ENCODE measurements at regions not wholly inside any gene's neighbourhood (a gene's known extent, or its start where the extent isn't known, plus 50 kb on each side); places are given as distances from the start of the nearest gene placed in this dataset.
"Not testable (repeated sequence)": the region's sequence is repeated elsewhere in the genome, so short reads cannot be mapped to it uniquely, and the experiment has no call there.

DNA sequence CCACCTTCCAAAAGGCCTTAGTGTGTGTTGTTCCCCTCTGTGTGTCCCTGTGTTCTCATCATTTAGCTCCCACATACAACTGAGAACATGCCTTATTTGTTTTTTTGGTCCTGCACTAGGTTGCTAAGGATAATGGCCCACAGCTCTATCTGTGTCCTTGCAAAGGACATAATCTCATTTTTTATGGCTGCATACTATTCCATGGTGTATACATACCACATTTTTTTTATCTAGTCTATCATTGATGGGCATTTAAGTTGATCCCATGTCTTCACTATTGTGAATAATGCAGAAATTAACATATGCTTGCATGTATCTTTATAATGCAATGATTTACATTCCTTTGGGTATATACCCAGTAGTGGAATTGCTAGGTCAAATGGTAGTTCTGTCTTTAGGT is 645.7 kb downstream of the PDCD6IP start:
- DNase-seq (ENCODE audit: low read depth), result no peak

DNA sequence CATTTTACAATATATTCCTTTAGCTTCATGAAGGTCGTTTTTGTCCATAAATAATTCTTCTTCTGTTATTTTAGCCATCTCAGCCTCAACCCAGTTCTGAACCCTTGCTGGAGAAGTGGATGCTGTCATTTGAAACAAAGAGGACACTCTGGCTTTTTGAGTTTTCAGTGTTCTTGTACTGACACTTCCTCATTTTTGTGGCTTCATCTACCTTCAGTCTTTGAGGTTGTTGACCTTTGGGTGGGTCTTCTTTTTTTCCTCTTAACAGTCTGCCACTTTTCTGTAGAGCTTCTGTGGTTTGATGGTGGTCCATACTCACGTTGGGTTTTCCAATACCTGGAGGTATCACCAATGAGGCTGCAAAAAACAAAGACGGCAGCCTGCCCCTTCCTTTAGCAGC is 650.9 kb downstream of the PDCD6IP start:
- DNase-seq (ENCODE audit: low read depth), result no peak

DNA sequence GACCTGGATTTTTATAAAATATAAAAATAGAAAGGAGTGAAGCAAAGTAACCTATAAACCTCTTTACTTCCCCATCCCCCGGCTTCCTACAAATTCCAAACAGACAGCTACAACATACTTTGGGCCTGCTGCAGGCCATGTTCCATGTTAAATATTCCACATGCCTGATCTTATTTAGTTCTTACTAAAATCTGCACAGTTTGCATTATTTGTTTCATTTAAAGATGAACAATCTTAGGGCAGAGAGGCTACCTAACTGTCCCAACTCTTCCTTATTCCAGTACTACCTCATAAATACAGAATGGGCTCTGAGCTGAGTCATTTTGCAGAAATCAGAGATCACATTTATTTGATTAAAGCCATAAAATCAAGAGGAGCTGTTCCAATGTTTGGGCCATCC is 665.0 kb downstream of the PDCD6IP start:
- no peak for DNase-seq (ENCODE audit: low read depth)

DNA sequence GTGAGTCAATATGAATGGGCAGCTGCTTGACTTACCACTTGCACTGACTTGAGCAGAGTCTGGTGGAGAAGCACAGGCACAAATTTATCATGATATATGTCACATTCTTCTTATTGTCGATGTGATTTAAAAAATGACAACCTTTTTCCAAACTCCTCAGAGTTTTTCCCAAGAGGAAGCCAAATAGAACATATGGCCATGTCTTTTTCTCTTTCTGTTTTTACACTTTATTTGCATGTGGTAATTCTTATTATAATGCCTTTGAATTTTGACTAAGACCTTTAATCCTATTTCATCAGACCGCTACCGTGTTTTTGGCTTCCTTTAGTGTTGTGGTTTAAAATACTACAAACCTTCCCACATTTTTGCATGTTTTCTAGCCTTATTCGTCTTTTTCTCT is 666.2 kb downstream of the PDCD6IP start:
- no peak for DNase-seq (ENCODE audit: low read depth)

DNA sequence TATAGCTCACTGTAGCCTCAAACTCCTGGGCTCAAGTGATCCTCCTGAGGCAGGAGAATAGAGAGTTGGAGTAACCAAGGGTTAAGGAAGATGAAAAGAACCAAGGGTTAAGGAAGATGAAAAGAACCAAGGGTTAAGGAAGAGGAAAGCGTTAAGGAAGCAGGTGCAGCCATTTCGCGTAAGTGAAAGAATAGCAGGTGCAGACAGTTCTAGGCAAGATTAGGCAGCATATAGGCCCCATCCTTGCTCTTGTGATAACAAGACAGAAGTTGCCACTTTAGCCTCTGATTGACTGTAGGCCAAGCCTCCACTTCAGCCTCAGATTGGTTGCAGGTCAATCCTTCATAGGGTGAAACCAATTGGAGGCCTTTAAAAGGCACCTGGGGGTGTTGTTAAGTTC is 677.4 kb downstream of the PDCD6IP start:
- no peak for DNase-seq (ENCODE audit: low read depth)

DNA sequence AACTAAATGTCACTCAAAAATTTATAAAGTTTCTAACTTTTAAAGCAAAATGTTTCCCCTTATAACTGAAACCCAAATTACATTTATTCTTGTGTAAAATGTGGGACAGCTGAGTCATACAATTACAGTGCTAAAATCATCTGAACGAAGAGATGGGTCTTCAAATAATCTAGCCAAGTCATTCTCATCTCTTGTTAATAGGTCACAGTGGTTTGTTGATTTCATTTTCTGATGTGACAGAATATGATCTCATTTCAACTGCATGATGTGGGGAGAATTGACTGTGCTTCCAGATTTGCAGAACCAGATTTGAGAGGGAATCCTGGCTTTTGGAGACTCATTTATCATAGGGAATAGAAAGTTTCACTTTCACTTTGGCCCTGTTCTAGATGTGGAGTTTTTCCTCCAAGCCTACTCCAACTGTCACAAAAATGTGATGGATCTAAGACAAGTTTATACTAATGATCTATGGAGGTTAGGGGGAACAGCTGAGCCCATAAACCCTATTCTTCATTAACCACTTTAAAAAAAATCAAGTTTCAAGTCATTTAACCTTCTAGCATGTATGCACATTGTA is 685.0 kb downstream of the PDCD6IP start:
- DNase-seq (ENCODE audit: low read depth), result peak; percentile 31

DNA sequence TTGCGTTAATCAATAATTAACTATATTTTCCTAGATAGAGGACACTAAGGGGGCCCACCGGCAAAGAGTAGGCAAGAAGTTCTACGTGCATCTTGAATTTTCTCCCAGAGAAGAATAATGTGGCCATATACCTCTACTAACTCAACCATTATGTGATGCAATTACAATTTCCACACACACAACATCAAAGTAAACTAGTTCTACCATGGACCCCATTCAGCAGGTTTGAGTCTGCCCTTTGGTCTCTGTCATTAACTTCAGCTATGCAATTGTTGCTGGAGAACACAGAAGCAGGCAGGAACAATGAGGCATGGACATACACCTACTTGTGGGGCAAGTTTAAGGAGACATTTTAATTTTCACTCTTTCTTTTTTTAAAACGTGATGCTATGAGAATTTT is 705.9 kb downstream of the PDCD6IP start:
- DNase-seq (ENCODE audit: low read depth), result no peak

DNA sequence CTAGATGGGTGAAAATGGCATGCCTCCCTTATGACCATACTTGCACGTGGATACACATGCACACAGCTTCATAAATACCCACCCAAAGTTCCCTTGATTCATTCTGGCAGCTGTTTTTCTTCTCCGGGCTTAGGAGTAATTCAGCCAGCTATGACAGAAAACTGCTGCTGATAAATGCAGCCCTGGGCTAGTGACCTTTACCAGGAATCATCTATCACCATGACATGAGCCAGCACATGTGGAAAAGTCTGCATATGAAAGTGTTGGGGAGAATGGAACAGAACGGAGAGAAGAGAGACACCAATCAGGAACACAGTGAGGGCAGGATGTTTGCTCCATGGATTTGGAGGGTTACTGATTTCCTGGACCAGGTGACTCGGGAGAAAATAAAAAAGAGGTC is 706.3 kb downstream of the PDCD6IP start:
- DNase-seq (ENCODE audit: low read depth), result peak; percentile 28

DNA sequence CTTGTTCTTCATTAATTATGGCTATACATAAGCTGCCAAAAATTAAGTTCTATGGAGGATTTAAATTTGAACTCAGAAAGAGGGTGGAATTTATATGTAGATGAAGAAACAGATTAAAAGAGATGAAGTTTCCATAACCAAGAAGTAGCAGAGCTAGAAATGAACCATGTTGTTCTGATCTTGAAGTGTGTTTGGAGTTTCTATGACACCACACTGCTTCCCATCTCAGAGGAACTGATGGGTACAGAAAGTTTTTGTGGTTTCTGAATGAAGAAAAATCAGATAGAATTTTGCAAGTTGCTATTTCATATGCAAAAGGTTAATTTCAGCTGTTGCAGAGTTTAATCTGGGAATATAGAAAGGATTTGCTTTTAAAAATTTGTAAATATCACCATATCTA is 710.3 kb downstream of the PDCD6IP start:
- no peak for DNase-seq (ENCODE audit: low read depth)

DNA sequence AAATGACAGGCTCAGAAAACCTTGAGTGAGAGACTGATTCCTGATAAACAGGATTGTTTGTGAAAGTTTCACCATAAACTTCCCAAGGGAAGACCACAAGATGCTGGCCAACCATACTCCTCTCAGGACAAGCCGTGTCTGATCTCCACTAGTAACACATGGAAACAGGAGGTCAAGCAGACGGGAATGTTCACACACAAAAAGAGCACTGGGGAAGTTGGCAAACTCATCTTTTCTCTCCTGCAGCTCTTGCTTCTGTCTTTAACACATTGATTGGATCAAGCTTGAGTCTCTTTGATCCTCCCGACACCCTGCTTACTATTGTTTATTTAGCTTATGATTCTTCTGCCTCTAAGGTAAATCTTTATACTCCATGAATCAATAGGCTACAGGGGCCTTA is 713.5 kb downstream of the PDCD6IP start:
- no peak for DNase-seq (ENCODE audit: low read depth)

DNA sequence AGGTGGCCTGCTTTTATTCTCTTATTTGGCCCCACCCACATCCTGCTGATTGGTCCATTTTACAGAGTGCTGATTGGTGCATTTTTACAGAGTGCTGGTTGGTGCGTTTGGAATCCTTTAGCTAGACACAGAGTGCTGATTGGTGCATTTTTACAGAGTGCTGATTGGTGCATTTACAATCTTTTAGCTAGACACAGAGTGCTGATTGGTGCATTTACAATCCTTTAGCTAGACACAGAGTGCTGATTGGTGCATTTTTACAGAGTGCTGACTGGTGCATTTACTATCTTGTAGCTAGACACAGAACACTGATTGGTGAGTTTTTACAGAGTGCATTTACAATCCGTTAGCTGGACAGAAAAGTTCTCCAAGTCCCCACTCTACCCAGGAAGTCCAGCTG is 720.6 kb downstream of the PDCD6IP start:
- DNase-seq (ENCODE audit: low read depth), result not testable (repeated sequence)

DNA sequence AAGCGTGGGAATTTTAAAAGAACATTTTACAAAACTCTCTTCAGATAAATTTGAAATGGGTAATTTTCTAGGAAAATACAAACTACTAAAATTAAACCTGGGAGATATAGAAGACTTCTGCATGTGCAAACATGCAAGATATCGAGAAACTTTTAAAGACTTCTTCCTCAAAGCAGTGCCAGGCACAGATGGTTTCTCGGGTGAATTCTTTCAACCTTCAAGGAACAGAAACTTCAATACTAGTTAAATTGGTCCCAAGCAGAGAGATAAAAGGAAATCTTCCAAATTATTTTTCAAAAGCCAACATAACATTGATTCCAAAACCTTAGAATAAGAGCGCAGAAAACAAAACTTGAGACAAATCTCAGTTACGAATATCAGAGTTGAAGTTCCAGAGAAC is 732.7 kb downstream of the PDCD6IP start:
- DNase-seq (ENCODE audit: low read depth), result no peak

DNA sequence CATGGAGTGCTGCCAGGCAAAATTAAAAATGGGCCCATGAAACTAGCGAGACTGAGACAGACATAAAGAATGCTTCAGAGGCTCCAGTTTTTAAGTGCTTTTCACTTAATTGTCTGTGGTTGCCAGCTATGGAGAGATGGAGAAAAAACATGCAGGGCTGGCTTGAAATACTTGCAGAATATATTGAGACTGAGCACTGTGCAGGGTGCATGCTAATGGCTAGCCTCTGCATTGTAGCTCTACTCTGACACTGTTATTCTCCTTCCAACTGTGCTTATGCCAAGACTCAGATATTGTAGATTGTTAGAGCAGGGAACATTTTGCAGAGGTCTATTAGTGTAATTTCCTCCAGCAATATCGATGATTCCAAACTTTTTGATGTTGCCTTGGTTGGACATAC is 735.0 kb downstream of the PDCD6IP start:
- DNase-seq (ENCODE audit: low read depth), result no peak

DNA sequence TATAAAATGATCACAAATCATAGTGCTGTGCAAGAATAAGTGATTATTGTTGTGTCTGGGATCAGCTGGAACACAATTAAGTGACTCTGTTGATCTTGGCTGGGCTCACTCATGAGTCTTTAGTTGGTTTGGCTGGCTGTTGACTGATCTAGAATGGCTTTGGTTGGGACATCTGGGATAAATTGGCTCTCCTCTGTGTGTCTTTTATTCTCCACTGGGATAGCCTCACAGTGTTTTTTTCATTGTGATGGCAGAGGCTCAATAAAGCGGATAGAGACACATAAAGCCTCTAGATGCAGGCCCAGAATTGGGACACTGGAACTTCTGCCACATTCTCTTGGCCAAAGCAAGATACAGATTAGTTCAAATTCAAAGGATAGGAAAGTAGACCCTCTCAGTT is 735.6 kb downstream of the PDCD6IP start:
- no peak for DNase-seq (ENCODE audit: low read depth)

DNA sequence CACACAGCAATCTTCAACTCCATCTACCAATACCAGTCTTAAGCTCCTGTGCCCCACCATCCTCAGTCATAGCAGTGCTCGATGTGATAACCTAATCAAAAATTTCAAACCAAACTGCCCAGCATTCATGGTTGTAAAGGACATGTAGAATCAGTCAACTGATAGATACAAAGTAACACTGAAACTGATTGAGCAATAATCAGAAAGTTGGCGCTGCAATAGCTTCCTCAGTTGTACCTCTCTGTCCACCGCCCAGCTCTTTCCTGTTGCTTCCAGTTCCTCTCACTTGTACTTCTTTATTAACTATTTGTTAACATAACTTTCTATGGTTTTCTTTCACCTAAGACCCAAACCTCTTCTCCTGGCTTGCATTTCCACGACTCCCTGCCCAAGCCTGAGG is 745.7 kb downstream of the PDCD6IP start:
- no peak for DNase-seq (ENCODE audit: low read depth)

DNA sequence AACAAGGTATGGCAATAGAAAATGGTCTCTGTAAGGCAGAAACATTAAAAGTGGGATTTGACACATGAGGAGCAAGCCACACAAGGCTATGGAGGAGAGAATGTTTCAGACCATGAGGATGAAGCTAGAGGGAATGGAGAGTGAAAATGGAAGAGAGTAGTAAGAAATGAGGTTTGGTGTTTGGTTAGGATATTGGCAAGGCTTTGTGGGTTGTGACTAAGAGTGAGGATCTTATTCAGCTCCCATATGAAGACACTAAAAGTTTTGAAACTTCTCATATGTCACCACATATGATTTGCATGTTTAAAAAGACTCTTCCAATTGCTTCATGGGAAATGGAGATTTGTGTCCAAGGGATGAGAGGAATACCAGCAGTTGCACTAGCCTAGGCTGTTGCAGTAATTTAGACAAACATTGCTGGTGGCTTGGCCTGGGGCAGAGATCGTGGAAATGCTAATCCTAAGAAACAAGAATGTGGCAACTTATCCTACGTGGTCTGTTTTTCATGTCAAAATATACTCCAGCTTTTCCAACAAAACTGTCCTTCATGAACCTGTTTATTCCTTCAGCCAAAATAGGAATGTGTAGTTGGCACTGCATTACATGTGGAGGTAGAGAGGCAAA is 749.0 kb downstream of the PDCD6IP start:
- no peak for DNase-seq (ENCODE audit: low read depth)

DNA sequence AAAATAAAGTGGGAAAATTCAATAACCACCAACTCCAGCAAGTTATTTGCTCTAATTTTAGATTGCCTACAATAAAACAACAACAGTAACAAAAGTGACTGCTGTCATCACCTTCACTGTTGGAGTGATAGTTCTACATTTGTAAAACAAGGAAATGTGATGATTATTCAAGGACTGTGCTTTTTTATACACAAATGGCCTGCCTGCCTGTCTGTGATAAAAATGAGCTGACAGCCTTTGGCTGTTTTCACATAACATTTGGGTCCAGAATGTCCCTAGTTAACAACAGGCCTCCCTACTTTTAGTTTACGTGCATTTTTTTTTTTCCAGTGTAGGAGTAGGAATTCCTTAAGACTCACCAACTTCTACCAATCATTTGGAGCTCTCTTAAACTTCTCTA is 768.8 kb downstream of the PDCD6IP start:
- no peak for DNase-seq (ENCODE audit: low read depth)

DNA sequence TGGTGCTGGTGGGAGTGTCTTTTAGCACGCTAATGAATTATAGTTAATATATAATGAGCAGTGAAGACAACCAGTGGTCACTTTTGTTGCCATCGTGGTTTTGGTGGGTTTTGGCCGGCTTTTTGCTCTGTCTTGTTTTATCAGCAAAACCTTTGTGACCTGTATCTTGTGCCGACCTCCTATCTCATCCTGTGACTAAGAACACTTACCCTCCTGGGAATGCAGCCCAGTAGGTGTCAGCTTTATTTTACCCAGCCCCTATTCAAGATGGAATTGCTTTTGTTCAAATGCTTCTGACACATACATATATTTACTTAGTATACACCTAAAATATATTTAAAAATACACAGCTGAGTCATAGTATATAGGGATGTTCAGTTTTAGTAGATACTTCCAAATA is 770.3 kb downstream of the PDCD6IP start:
- DNase-seq (ENCODE audit: low read depth), result no peak

DNA sequence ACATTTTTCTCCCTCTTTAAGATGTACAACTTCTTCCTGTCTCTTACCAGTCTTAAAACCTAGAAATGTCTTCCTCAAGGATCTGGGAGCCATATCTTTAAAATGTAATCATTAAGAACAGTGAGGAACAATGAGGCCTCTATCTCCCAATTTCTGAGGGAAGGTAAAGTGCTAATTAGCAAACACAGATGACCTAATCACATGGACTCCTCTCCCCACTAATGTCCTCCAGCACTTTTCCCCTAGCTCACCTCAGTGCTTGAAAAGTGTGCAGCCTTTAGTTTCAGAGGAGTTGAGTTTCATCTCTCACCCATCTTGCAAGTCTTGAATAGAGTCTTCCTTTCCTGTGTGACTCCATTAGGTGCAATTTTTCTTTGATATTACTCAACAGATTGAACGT is 771.0 kb downstream of the PDCD6IP start:
- no peak for DNase-seq (ENCODE audit: low read depth)

DNA sequence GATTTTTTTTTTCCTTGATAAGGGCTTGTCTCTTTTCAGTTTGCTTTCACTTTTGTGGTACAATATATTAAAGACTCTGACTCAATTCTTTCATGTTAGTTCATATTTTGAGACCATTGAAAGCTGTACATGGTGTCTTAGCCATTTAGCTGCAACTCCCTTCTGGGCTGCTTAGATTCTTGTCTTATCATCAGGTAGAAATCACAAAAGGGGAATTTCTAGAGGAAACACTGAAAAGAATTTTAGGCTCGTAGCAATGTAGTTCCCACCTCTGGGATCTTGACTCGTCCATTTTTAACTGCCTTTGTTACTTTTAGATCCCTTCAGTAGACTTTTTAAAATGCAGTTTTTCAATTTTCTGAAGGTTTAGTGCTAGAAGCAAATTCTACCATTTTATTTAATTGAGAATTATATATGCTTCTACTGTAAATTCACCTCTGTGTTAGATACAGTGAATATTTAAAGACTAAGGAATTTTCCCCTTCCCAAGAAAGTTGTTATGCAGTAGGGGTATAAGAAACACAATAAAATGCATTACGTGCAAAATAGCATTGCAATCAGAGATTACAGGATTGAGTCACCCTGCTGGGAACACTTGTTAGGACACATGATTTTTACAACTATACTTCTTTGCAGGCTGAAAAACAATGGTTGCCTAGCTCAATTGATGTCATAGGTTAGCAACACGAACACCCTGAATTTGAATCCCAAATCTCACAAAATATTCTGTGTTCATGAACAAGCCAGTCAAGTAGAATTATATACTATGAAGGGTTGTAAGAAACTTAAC is 772.7 kb downstream of the PDCD6IP start:
- DNase-seq (ENCODE audit: low read depth), result peak; percentile 5

DNA sequence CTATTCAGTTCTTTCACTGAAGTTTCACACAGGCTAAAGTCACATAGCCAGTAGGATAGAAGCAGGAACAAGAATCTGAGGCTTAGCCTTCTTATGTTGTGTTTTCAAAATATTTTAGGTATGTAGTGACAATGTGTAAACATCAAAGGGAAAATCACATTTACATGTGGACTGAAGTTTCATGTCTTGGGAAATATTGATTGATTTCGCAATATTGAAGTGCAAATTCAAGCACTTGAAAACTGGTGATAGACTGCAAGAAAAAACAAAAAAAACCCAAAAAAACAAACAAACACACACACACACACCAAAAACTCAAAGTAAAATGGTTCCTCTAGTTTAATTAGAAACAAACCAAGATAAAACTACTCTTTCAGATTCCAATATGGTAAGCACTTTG is 773.3 kb downstream of the PDCD6IP start:
- no peak for DNase-seq (ENCODE audit: low read depth)

DNA sequence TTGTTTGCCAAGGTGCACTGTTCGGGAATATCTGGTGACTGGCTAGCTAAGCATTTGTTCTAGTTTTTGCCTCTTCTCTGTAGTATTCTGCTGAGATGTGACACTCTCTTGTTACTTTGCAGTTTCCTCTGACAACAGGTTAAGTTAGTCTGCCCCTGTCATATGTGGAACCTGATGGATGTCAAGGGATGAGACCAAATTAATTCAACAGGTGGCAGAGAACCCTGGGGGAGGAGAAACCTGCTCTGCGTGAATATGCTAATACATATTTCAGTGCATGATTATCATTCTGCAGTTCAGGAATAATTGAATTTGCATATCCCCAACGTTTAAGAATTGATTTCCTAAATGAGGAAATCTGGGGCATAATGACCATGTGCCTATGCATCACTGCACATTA is 777.3 kb downstream of the PDCD6IP start:
- DNase-seq (ENCODE audit: low read depth), result no peak

DNA sequence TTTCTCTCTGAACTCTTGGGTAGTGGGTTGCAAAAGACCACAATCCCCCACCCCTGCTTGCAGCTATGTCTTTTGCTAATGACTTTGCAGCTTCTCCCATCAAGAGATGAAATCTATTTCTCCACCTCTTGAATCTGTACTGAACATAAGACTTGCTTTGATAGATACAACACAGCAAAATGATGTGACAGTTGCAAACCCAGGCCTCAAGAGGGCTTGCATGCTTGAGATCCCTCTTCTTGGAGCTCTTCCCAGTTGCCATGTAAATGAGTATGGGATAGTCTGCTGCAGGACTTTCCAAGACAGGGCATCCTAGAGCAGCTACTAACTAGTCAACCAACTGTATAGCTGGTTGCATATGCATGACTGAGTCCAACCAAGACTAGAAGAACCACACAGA is 783.6 kb downstream of the PDCD6IP start:
- DNase-seq (ENCODE audit: low read depth), result peak; percentile 38
